HEK293T (cell line): ENCODE measurements at regions not wholly inside any gene's neighbourhood (a gene's known extent, or its start where the extent isn't known, plus 50 kb on each side); places are given as distances from the start of the nearest gene placed in this dataset.

Experiments used
- ARNT ChIP-seq: fragments of 450-650 bp; IDR thresholded peaks from 2 replicates; pipeline ENCODE4 v1.6.1; 2017; ENCODE audit warnings: mild to moderate bottlenecking
- FOXA1 ChIP-seq: fragments of 450-650 bp; IDR thresholded peaks from 2 replicates; pipeline ENCODE4 v1.6.1; 2016; ENCODE audit warnings: mild to moderate bottlenecking
- PKNOX1 ChIP-seq: fragments of 450-650 bp; IDR thresholded peaks from 2 replicates; pipeline ENCODE4 v1.6.1; 2016
- SUZ12 ChIP-seq: fragments of 450-650 bp; IDR thresholded peaks from 2 replicates; pipeline ENCODE4 v1.6.1; 2016; ENCODE audit warnings: mild to moderate bottlenecking

- TF ChIP-seq PKNOX1 (no peak), SUZ12 (no peak), FOXA1 (no peak), ARNT (no peak)
These were observed 244.9 kb upstream of the ANKRD55 start for GRCh38 chr5:56478062-56478461.
